GM19455 (cell line): ENCODE measurements at regions not wholly inside any gene's neighbourhood (a gene's known extent, or its start where the extent isn't known, plus 50 kb on each side); places are given as distances from the start of the nearest gene placed in this dataset.
"Not testable (repeated sequence)": the region's sequence is repeated elsewhere in the genome, so short reads cannot be mapped to it uniquely, and the experiment has no call there.

Experiments
- ATAC-seq: cut with Tn5 transposase; IDR thresholded peaks from one replicate; pipeline ENCODE4 v1.9.1; 2021; ENCODE audit not compliant: unreplicated experiment

DNA sequence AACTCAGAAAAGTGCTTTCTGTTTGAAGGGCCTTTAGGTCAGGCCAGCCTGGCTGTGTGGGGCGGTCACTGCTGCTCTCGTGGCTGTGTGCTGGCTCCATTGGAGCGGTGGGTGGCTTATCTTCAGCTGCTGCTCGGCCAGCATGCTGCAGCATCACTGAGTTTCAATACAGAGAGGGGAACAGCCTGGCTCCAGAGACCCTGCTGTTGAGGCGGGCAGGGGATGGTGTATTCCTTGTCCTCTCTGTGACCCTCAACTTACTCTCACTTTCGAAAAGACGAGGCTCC lies 248.5 kb upstream of the ONECUT1 start:
- no peak for ATAC-seq

DNA sequence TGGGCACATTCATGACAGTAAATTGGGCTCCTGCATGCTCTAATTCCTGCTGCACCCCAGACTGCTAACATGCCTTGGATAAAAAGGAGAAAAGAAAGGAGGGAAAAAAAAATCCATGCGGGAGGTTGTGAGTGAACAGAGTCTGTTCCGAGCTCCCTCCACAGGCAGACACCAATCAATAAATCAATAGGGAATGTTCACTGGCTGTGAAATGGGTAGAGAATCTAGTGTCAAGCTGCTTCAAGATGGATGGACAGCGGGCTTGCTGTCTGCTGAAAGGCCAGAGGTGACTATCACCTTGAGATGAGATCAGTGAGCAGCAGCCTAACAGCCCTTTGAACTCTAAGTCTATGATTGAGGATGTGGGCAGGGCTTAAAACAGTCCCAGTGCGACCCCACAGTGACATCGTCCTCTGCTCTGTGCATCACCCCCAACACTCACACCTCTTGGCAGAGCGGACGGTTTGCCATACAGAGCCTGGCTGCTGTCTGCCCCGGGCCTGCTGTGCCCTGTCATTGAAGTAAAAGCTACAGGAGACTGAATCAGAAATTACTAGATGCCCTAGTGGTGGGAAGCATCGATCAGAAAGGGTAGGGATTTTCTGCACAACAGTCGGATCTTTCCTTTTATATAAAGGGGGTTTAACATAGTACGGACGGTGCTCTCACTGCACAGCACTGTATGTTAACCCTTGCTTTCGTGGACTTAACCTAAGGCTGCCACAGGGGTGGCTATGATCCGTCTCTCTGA lies 247.9 kb upstream of the ONECUT1 start:
- ATAC-seq: no peak

- ATAC-seq: no peak
Measured at GRCh38 chr15:53036641-53037040, 246.5 kb upstream of the ONECUT1 start.

DNA sequence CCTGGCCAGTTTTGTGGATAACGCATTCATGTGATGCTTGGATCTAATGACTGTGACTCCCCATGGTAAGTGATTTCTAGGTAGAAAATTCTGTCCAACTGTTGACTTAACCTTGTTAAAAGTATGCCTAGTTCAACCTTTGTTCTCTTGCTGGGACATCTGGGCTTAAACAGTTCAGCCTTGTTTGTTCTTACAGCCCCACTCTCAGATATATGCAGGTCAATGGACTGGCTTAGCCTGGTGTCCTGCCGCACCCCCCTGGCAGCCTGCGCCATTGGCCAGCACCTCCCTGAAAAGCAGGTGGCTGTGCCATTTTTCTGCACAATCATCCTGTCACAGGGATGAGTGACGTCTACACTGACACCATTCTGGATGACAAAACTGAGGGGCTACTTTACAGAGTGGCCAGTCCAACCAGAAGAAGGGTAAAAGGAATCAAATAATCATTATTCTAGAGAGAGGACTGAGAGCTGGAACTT lies 244.7 kb upstream of the ONECUT1 start:
- no peak for ATAC-seq

DNA sequence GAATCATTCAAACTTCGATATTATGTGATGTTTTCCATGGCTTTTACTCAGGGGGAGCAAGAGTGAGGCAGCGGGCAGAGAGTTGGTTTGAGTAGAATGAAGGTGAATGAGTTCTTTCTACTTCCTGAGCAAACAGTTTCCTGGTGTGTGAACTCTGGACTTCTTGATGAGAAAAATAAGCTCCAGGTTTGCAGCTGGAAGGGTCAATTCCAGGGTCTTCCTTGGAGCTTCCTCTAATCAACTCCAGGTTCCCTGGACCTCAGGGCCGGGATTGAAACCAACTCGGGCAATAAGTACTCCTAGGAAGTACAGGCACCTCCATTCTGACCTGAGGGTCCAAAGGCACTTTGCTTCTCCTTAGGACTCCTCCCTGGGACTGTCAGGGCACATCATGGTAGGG lies 243.6 kb upstream of the ONECUT1 start:
- no peak for ATAC-seq

GRCh38 chr15:53031469-53031868 lies 241.3 kb upstream of the ONECUT1 start:
- no peak for ATAC-seq

DNA sequence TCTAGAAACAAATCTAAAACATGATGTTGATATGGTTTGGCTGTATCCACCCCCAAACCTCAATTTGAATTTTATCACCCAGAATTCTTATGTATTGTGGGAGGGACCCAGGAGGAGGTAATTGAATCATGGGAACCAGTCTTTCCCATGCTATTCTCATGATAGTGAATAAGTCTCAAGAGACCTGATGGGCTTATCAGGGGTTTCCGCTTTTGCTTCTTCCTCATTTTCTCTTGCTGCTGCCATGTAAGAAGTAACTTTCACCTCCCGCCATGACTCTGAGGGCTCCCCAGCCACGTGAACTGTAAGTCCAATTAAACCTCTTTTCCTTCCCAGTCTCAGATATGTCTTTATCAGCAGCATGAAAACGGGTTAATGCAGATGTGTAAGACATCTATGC lies 232.7 kb upstream of the ONECUT1 start:
- no peak for ATAC-seq

DNA sequence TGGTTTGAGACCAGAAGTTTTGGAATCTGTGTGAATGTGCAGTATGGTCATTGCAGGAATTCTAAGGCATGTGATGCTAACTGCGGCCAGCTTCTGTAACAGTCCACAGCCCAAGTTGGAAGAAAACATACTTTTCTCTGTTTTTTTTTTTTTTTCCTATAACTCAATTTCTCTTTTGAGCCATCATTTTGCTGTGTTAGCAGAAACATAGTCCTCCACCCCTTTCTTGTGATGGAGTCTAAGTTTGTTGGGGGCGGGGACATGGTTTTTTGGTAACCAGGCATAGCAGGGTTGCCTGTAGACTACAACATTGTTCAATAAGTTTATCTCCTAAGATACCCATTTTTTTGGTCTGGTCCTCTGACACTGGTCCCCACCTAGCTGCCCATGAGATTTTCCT lies 223.2 kb upstream of the ONECUT1 start:
- ATAC-seq: no peak

- not testable (repeated sequence) for ATAC-seq
Measured at GRCh38 chr15:53011779-53012178, 221.6 kb upstream of the ONECUT1 start.

DNA sequence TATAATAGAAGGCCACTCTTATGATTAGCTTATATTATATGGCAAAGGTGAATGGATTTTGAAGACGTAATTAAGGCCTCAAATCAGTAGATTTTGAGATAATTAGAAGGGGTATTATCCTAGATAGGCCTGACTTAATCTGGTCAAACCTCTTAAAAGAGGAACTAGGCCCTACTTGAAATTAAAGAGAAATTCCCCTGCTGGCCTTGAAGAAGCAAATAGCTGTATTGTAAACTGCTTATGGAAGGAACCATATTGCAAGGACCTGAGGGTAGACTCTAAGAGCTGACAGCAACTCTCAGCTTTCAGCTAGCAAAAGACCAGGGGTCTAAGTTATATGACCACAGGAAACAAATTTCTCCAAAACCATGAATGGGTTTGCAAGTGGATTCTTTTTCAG lies 219.0 kb upstream of the ONECUT1 start:
- ATAC-seq: no peak

DNA sequence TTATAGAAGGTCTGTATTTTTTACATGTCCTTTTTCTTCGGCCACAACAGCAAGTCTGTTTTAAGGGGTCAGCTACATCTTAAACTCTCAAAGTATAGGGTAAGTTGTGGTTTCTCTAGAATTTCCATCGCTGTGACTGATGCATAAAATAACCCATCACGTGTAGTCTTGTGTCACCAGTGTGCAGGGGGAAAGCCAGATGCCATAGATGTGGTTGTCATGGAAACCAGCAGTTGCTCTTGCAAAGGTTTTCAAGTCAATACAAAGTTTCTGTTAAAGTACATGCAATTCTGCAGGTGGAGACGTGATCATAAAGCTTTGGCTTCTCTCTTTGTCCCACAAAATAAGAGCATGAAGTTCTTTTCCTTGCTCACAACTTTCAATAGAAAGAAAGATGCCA lies 210.3 kb upstream of the ONECUT1 start:
- no peak for ATAC-seq

- no peak for ATAC-seq
Measured at GRCh38 chr15:52997123-52997522, 207.0 kb upstream of the ONECUT1 start.

- no peak for ATAC-seq
Measured at GRCh38 chr15:52994290-52994689, 204.2 kb upstream of the ONECUT1 start.

GRCh38 chr15:52984507-52984906 lies 194.4 kb upstream of the ONECUT1 start:
- ATAC-seq: no peak

DNA sequence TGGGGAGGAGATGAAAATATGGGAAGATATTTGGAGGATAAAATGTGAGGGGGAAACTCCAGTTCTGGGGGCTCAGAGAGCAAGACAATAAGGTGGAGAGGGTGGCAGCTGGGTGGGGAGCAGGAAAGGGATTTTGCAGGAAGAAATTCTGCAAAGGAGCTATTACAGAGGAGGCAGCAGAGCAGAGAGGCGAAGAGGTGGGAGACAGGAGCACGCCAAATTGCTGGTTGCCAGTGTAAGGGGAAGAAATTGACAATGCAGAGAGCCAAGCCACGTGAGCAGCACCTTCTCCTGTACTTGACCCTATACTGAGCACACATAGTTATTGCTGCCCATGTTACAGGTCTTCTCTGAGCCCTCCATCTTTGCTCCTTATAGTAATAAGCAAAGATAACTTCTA lies 190.3 kb upstream of the ONECUT1 start:
- ATAC-seq: no peak

DNA sequence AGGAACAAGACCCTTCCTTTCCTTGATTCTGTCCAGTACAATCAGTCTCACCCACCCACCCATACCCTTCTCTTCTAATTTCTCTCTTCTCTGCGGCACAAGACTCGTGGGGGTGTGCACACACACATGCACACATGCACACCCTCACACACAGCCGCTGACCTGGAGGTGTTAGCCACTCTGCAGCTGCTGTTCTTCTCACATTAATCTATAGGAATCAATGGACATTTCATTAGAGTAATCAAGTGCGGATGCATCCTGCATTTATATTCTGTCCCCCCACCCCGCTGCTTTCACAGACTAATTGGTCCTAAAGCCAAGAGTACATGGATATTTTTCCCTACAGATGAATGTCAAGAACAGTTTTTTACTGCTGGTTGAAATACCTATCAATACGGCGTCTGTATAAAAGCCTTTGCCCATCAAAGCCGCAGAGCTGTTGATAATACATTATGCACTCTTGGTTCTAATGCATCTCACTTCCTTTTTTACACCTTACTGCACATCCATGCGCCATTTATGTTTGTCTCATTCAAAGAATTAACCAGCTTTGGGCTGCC lies 186.5 kb upstream of the ONECUT1 start:
- no peak for ATAC-seq

DNA sequence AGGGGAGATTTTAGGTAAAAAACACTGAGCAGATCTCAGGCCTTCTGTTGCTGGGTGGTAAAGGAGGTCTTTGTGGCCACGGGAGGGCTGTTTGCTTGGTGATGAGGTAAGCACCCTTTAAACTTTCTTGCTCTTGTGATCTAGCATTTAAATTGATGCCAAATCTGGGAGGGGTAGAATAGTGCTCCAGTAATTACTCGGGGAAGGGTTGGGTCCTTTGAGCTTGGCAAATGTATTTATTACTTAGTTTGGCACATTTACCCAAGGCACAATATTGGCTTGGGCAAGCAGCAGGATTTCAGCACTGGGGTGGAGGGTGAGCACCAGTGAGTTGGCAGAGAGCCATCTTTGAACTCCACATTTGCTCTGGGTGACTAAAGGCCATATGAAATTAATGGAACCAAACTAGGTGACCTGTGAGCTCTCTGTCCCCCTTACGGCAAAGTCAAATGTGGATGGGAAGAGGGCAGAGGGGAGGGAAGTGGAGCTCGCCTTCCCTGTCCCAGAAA lies 185.9 kb upstream of the ONECUT1 start:
- ATAC-seq: no peak

DNA sequence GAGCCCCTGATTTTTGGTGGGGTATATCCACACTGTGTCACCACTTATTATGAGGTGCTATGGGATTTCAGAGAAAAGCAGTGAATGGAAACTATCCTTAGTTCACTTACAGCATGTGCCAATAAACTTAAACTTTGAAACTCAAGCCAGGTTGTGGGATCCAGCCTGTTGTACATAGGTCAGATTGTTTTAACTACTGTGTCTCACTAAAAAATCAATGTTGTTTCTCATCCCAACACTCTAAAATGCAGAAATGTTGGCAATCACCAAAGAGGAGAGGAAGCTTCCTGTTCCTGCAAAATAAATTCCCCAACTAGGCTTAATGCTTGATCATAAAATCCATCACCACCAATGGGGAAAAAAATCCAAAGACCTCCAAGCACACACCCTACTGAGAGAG lies 173.7 kb upstream of the ONECUT1 start:
- ATAC-seq: no peak

DNA sequence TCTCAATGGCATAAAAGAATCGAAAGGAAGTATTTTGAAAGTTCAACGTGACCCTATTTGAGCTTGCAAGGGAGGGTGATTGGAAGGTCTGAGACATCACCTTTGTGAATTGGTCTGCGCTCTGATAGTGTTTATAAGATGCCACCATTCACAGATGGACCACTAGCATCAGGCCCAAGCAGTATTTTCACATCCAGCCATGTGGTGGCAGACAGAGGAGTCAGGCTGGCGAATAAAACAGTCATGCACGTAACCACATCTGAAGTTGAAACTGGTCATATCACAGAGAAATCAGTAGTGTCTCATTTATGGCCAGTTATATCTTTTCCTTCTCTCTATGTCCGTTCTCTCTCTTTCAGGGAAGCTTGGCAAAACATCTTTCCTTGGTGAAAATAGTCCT lies 170.1 kb upstream of the ONECUT1 start:
- ATAC-seq: no peak

DNA sequence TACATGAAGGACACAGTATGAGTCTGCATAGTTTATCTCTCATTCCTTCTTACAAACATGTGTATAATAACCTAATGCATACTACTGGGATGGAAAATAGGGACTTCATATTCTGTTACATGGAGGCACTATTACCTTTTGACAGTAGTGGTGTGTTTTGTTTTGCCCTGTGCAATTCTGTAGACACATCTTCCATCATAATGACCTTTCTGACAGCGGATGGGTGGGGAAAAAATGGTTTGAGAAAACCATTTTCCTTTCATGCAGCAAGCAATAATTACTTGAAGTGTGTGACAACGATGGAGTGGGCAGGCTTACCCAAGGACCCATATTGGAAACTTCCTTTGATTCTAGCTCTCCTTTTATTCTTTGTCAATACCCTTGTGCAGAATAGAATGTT lies 153.6 kb upstream of the ONECUT1 start:
- ATAC-seq: no peak

DNA sequence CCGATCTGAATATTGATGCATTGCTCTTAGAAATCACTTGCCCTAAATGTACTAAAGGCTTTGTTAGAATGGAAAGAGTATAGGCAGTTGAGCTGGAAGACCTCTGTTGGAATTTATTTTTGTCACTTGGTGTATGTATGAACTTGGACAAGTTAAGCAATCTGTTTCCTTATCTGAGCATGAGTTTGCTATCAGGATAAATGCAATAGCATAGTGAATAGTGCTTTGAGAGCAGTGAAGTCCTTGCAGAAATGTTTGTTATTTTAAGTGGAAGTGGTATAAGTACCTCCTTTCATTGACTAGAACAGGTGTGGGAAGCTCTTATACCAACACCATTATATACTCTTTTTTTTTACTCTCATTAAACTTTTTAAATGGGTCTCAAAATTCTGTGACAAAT lies 146.4 kb upstream of the ONECUT1 start:
- ATAC-seq: no peak

DNA sequence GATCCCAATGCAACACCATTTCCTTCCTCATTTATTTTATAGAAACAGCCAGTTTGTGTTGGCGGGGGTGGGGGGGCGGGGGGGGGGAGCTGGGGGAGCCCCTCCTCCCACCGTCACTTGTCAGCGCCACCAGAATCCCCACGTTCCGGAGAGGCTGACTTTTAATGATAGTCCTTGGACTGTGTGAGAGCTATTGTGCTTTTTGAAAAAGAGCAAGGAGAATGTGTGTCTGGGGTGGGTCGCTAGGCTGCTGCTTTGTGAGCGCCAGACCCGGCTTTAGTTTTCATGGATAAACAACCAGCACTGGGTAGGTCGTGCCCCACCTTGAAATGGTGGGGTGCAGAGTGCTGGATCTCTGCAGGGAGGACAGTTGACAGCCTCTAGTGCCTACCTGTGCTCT lies 135.0 kb upstream of the ONECUT1 start:
- no peak for ATAC-seq

DNA sequence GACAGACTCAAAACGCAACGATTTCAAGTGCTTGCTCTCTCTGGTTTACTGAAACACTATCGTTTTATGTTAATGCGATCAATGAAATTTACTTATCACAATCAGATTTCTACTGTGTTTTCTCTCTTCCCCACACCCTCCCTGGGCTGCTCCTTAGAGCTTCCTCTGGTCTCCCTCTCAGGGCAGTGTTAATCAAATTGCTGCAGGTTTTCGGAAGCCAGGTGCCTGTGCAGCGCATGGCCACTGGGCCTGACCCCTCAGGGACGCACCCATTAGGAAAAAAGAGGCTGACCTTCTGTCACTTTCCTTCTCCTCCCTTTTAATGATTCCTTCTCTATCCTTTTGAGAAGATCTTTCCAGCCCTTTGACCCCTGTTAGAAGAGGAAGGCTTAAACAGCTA lies 134.5 kb upstream of the ONECUT1 start:
- no peak for ATAC-seq
